ENCODE measurements at regions not wholly inside any gene's neighbourhood (a gene's known extent, or its start where the extent isn't known, plus 50 kb on each side); places are given as distances from the start of the nearest gene placed in this dataset.
"Not testable (repeated sequence)": the region's sequence is repeated elsewhere in the genome, so short reads cannot be mapped to it uniquely, and the experiment has no call there.

- DNase-seq = peak in 2 of 3 experiments; percentile 58 to 62
Measured at GRCh38 chr3:87792534-87793336, 266.1 kb downstream of the CGGBP1 start, which contains the start of gene HTR1F. Gene HTR1F (plus strand): TSS chr3:87792706.

- DNase-seq = no peak
Measured at GRCh38 chr3:87792198-87792533, 266.6 kb downstream of the CGGBP1 start.

DNA sequence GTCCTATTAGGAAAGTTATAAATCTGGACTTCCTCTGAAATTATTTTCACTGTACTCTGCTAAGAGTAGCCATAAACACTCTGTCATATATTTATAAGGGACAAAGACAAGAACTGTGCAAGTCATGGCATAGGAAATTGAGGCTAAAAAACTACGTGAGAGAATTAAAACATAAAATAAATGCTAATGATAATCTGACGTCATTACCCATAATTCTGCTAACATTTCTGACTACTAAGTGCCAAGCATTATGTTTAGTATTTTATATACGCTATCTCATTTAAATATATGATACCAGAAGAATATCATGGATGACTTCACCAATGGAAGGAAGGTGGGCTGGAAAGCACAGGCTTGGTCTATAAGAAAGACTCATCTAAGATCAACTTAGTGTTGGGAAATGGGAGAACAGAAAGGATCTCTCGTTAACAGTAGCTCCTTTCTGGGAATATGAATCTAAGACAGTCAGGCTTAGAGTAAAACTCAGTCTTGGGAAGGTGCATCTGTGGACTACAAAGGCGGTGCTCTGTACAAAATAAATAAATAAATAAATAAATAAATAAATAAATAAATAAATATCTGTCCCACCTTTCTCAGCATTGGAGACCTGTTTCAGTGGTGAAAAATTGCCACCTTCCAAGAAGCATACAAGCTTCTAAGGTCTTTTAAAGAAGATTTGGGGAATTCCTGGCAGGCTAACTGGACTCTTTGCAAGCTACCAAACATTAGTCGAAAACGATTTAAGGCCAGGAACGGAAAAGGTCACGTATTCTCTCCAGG lies 267.4 kb downstream of the CGGBP1 start:
- DNase-seq = no peak

- DNase-seq = not testable (repeated sequence)
Measured at GRCh38 chr3:87789049-87789448, 269.8 kb downstream of the CGGBP1 start.

DNA sequence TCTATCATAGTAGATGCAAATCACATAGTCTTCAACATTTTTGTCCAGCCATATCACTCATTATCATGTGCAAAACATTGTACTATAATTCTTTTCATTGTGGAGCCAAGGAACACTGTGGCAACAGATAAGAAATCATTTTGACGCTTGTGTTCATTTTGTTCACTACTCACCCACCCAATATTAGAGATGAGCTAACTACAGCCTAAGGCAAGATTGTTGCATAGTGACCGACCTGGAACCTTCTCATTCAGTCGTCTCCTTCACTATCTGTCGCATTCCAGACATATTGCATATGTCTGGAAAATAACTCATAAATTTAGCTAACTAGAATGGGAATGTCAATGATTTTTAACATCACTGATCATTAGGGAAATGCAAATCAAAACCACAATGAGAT lies 270.3 kb downstream of the CGGBP1 start:
- no peak for DNase-seq

GRCh38 chr3:87780811-87781210 lies 278.0 kb downstream of the CGGBP1 start:
- no peak for DNase-seq

DNA sequence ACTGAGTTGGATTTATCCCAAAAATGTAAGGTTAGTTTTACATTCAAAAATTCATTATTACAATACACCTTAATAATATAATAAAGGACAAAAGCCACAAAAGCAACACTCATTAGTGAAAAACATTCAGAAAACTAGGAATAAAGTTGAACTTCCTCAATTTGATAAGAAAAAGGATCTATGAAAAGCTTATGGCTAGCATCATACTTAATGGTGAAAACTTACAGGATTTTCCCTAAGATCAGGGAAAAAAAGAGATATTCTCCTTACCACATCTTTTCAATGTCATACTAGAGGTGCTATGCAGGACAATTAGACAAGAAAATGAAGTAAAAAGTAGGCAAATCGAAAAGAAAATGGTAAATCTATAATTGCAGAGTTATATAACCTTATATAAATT lies 279.9 kb downstream of the CGGBP1 start:
- DNase-seq = no peak

DNA sequence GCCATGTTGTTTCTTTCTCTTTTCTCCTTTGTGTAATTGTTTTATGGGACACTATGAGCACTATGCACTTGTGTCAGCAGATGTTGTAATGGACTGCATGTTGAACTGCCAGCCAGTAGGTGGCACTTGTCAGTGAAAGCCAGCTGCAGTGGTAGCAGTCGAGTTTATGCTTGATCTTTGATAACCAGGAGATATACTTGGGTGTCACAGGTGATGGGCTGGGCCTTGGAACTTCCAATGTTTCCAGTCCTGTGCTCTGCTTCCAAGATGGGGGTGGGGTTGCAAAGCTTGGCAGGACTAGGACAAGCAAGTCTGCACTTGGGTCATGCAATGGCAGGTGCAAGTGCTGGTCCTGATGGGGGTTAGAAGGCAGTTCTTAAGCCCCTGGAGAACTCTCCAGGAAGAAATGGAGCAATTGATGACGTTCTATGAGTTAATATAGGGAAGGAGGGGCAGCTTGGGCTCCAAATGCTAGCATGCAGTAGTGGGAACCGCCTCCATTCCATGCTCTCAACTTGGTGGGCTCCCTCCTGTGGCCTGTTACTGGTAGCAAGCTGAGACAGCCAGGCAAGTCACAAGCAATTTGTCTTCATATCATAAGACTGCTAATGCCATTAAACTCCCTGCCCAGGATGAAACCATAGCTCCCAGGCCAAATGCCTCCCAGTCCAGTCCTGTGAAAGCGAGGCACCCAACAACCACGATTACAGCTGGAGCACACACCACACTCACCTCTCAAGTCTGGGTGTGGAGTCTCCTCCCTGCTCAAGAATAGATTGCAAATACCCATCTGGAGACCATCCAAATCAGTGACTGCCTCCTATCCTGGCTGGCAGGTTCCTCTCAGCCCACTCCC lies 287.2 kb downstream of the CGGBP1 start:
- DNase-seq = peak in 2 of 3 experiments; percentile 24 to 52

- DNase-seq = no peak
Measured at GRCh38 chr3:87766721-87767120, 292.1 kb downstream of the CGGBP1 start.

DNA sequence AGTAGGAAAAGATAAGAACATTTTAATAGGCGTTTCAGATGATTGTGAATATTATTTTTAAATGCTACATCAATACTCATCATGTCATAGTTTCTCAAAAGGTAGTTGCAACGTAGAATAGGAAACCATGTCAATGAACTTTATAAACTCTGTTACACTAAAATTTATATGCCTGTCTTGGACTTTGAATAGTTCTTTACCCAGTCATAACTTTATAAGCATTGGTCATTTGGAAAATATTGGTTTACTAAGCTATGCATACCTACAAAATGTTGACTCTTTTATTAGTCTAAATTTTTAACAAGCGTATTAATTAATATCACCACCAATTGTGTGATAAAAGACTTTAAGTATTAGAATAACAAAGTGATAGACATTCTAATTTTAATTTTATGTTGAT lies 293.5 kb downstream of the CGGBP1 start:
- DNase-seq = no peak

- DNase-seq = no peak
Measured at GRCh38 chr3:87761795-87762194, 297.0 kb downstream of the CGGBP1 start.

GRCh38 chr3:87761341-87761740 lies 297.5 kb downstream of the CGGBP1 start:
- DNase-seq = no peak

DNA sequence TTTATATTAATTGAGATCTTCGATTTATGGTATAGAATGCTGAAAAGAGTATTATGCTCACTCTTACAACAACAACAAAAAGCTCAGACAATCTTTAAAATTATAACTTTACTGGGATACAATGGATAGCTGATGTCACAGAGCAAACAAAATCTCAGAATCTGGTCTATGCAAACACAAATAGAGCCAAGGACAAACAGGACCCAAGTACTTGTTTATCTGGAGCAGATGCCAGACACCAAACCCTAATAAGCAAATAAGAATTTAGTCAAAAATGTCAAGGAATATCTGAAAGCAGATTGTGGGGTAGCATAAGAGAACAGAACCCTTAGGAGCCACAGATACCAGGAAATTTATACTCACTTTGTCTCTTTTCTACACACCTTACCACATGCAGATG lies 302.2 kb downstream of the CGGBP1 start:
- DNase-seq = no peak

DNA sequence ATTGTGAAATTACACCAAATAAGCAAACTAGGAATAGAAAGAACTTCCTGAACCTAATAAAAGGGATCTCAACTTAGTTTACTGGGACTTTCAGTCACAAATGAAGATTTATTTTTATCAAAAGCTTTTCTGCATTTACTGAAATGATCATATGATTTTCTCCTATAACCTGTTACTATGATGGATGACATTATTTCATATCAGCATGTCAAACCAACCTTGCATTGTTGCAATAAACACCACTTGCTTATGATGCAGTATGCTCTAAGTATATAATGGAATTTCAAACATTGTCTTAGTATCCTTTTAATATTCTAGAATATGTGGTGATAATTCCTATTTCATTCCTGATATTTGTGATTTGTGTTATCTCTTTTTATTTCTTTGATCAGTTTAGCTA lies 303.0 kb downstream of the CGGBP1 start:
- no peak for DNase-seq

DNA sequence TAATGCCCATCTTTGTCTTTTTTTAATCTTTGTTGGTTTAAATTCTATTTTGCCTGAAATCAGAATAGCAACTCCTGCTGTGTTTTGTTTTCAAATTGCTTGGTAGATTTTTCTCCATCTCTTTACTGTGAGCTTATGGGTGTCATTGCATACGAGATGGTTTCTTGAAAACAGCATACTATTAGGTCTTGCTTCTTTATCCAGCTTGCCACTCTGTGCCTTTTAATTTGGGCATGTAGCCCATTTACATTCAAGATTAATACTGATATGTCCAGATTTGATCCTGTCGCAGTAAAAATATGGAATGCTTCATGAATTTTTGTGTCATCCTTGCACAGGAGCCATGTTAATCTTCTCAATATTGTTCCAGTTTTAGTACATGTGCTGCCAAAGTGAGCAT lies 316.6 kb downstream of the CGGBP1 start:
- DNase-seq = no peak

GRCh38 chr3:87740894-87741293 lies 317.9 kb downstream of the CGGBP1 start:
- DNase-seq = not testable (repeated sequence)

DNA sequence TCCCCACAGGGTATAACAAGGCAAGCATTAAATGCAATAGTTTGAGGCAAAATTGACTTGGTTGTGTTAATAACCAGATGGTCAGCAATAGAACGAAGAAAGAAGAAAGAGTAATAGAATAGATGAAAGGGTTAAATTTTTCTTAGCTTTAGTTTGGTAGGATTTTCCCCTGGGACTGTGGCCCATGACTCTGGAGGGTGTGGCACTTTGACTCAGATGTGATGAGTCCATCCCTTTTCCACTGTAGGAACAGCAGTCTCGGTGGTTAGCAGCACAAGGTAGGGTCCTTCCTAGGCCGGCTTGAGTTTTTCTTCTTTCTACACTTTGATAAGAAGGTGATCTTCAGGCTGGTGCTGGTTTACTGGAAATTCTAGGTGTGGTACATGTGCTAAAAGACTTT lies 321.0 kb downstream of the CGGBP1 start:
- not testable (repeated sequence) for DNase-seq

- peak in 1 of 3 experiments; percentile 9 for DNase-seq
Measured at GRCh38 chr3:87733671-87734367, 325.0 kb downstream of the CGGBP1 start.

DNA sequence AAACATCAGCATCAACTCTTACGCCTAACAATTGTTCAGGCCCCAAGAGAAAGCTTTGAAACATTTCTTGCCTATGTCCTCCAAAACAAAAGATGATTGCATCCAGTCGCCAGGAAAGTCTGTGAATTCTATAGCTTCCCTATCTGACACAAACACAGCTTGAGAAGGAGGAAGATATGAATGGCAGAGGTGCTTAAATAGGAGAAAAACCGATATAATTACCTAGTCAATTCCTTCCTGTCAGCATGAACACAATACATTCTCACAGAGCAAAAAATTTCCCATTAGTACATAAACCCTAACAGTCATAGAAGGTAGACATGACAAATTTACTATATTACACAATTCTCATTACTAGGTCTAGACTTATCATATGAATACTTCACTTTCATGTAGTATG lies 326.5 kb downstream of the CGGBP1 start:
- DNase-seq = peak in 1 of 3 experiments; percentile 51

DNA sequence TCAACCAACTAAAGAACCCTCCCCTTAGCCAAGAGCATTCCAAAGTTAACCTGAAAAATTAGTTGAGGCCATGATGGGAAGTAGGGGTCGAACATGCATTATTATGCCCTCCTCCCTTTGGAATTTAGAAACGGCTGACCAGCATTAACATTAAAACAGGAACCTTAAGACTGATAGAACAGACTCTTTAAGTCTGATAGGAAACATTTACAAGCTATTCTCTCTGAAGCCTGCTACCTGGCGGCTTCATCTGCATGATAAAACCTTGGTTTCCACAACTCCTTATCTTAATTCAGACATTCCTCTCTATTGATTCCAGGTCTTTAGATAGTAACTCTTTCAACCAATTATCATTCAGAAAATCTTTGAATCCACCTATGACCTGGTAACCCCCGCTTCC lies 331.0 kb downstream of the CGGBP1 start:
- no peak for DNase-seq

DNA sequence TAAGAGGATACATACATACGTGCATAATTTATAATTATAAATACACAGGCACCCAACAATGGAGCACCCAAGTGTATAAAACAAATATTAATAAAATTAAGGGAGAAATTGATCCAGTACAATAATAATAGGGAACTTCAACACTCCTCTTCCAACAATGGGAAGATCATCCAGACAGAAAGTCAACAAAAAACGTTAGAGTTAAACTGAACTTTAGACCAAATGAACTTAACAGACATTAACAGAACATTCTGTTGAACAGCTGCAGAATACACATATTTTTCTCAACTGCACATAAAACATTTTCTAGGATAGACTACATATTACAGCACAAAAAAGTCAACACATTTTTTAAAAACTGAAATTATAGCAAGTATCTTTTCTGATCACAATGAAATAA lies 339.7 kb downstream of the CGGBP1 start:
- no peak for DNase-seq

- DNase-seq = no peak
Measured at GRCh38 chr3:87710511-87710910, 348.3 kb downstream of the CGGBP1 start.

GRCh38 chr3:87710028-87710427 lies 348.8 kb downstream of the CGGBP1 start:
- no peak for DNase-seq
